DMS53 treated with DMSO at 0.1 percent for 48 hours (cell line): ENCODE measurements at regions not wholly inside any gene's neighbourhood (a gene's known extent, or its start where the extent isn't known, plus 50 kb on each side); places are given as distances from the start of the nearest gene placed in this dataset.
"Not testable (repeated sequence)": the region's sequence is repeated elsewhere in the genome, so short reads cannot be mapped to it uniquely, and the experiment has no call there.

Experiments used
- DNase-seq: peaks from one replicate; lab custom pipeline; 2025; ENCODE audit not compliant: unreplicated experiment; lab: John Stamatoyannopoulos, UW

GRCh38 chr16:62889097-62889496, 852.9 kb upstream of the CDH8 start:
- no peak for DNase-seq

- DNase-seq = no peak
Observed at GRCh38 chr16:62883509-62883908, 847.3 kb upstream of the CDH8 start.

- DNase-seq = no peak
Observed at GRCh38 chr16:62882552-62883221, 846.4 kb upstream of the CDH8 start.

- DNase-seq = no peak
Observed at GRCh38 chr16:62876133-62876532, 839.9 kb upstream of the CDH8 start.

GRCh38 chr16:62872339-62872738, 836.1 kb upstream of the CDH8 start:
- no peak for DNase-seq

- DNase-seq = no peak
Observed at GRCh38 chr16:62870554-62870953, 834.3 kb upstream of the CDH8 start.

GRCh38 chr16:62869837-62870236, 833.6 kb upstream of the CDH8 start:
- no peak for DNase-seq

GRCh38 chr16:62863139-62863538, 826.9 kb upstream of the CDH8 start:
- no peak for DNase-seq

- no peak for DNase-seq
Observed at GRCh38 chr16:62853887-62854286, 817.6 kb upstream of the CDH8 start.

GRCh38 chr16:62846399-62847057, 810.3 kb upstream of the CDH8 start:
- no peak for DNase-seq

- DNase-seq = no peak
Observed at GRCh38 chr16:62832214-62832613, 796.0 kb upstream of the CDH8 start.

- DNase-seq = no peak
Observed at GRCh38 chr16:62831235-62831850, 795.1 kb upstream of the CDH8 start.

GRCh38 chr16:62829607-62830006, 793.4 kb upstream of the CDH8 start:
- DNase-seq = no peak

GRCh38 chr16:62829084-62829483, 792.8 kb upstream of the CDH8 start:
- no peak for DNase-seq

GRCh38 chr16:62821824-62822223, 785.6 kb upstream of the CDH8 start:
- DNase-seq = no peak

- DNase-seq = peak; percentile 4
Observed at GRCh38 chr16:62816971-62817519, 780.8 kb upstream of the CDH8 start.

GRCh38 chr16:62814891-62815290, 778.7 kb upstream of the CDH8 start:
- no peak for DNase-seq

GRCh38 chr16:62805221-62805857, 769.1 kb upstream of the CDH8 start:
- DNase-seq = no peak

GRCh38 chr16:62794724-62795123, 758.5 kb upstream of the CDH8 start:
- DNase-seq = no peak

- DNase-seq = not testable (repeated sequence)
Observed at GRCh38 chr16:62780081-62780480, 743.8 kb upstream of the CDH8 start.

GRCh38 chr16:62764572-62764971, 728.3 kb upstream of the CDH8 start:
- no peak for DNase-seq

GRCh38 chr16:62760398-62760797, 724.2 kb upstream of the CDH8 start:
- no peak for DNase-seq
